Cardiac septum (tissue), 1 donor: ENCODE measurements at regions not wholly inside any gene's neighbourhood (a gene's known extent, or its start where the extent isn't known, plus 50 kb on each side); places are given as distances from the start of the nearest gene placed in this dataset.
"Not testable (repeated sequence)": the region's sequence is repeated elsewhere in the genome, so short reads cannot be mapped to it uniquely, and the experiment has no call there.

Experiments used
- DNase-seq: peaks from one replicate; pipeline ENCODE4 v3.0.0-alpha.2; 2020; ENCODE audit warnings: low spot score
- intact Hi-C: fragments of 100-400 bp; cut with DNase I; formaldehyde crosslinking; loops from one replicate; pipeline ENCODE4 v1.14.0; 2022
- donor health status: DM: no; HTN: no; CAD: no.

- intact Hi-C loops, result no loop called here
- DNase-seq, result no peak
Observed at GRCh38 chr6:112986321-112986720, 639.2 kb downstream of the RFPL4B start.

GRCh38 chr6:112988748-112989147, 641.6 kb downstream of the RFPL4B start:
- DNase-seq, result no peak
- intact Hi-C loops, result no loop called here

GRCh38 chr6:112990971-112991370, 643.8 kb downstream of the RFPL4B start:
- DNase-seq, result no peak
- intact Hi-C loops, result no loop called here

GRCh38 chr6:112991912-112992311, 644.8 kb downstream of the RFPL4B start:
- intact Hi-C loops, result no loop called here

GRCh38 chr6:112997421-112998085, 650.4 kb downstream of the RFPL4B start:
- DNase-seq, result no peak
- intact Hi-C loops, result no loop called here

More at GRCh38 chr6:112991912-112992311, 644.8 kb downstream of the RFPL4B start:
- DNase-seq, result no peak

GRCh38 chr6:113004054-113004453, 656.9 kb downstream of the RFPL4B start:
- DNase-seq, result no peak
- intact Hi-C loops, result no loop called here

- intact Hi-C loops, result no loop called here
- no peak for DNase-seq
Observed at GRCh38 chr6:113004470-113005270, 657.5 kb downstream of the RFPL4B start.

GRCh38 chr6:113006494-113006893, 659.4 kb downstream of the RFPL4B start:
- intact Hi-C loops, result no loop called here
- DNase-seq, result no peak

GRCh38 chr6:113009682-113010081, 662.6 kb downstream of the RFPL4B start:
- DNase-seq, result no peak
- intact Hi-C loops, result loop anchor here (10.0 kb wide), 1 partner anchor 845 kb away; the partner anchor contains the start of gene MARCKS

GRCh38 chr6:113010196-113010989, 663.3 kb downstream of the RFPL4B start:
- no peak for DNase-seq
- intact Hi-C loops, result loop anchor here (10.0 kb wide), 1 partner anchor 844 kb away; the partner anchor contains the start of gene MARCKS

- no peak for DNase-seq
- intact Hi-C loops, result loop anchor here (10.0 kb wide), 1 partner anchor 843 kb away; the partner anchor contains the start of gene MARCKS
Observed at GRCh38 chr6:113011389-113011788, 664.3 kb downstream of the RFPL4B start.

GRCh38 chr6:113011801-113012200, 664.7 kb downstream of the RFPL4B start:
- DNase-seq, result no peak
- intact Hi-C loops, result loop anchor here (10.0 kb wide), 1 partner anchor 843 kb away; the partner anchor contains the start of gene MARCKS

- intact Hi-C loops, result loop anchor here (10.0 kb wide), 1 partner anchor 840 kb away; the partner anchor contains the start of gene MARCKS
- no peak for DNase-seq
Observed at GRCh38 chr6:113015249-113015648, 668.1 kb downstream of the RFPL4B start.

- intact Hi-C loops, result loop anchor here (10.0 kb wide), 1 partner anchor 837 kb away; the partner anchor contains the start of gene MARCKS
Observed at GRCh38 chr6:113017353-113017752, 670.2 kb downstream of the RFPL4B start.

GRCh38 chr6:113018351-113019151, 671.4 kb downstream of the RFPL4B start:
- intact Hi-C loops, result loop anchor here (10.0 kb wide), 1 partner anchor 836 kb away; the partner anchor contains the start of gene MARCKS
- no peak for DNase-seq

More at GRCh38 chr6:113017353-113017752, 670.2 kb downstream of the RFPL4B start:
- no peak for DNase-seq

GRCh38 chr6:113019176-113019575, 672.0 kb downstream of the RFPL4B start:
- intact Hi-C loops, result loop anchor here (10.0 kb wide), 1 partner anchor 836 kb away; the partner anchor contains the start of gene MARCKS
- DNase-seq, result no peak

- intact Hi-C loops, result no loop called here
- no peak for DNase-seq
Observed at GRCh38 chr6:113027780-113028179, 680.6 kb downstream of the RFPL4B start.

- DNase-seq, intact Hi-C loops: not testable (repeated sequence)
Observed at GRCh38 chr6:113029161-113029560, 682.0 kb downstream of the RFPL4B start.
